HuH-7.5 (cell line): ENCODE measurements at regions not wholly inside any gene's neighbourhood (a gene's known extent, or its start where the extent isn't known, plus 50 kb on each side); places are given as distances from the start of the nearest gene placed in this dataset.
A peak's percentile ranks its signal among the peaks of the same experiment; 100 is the strongest.

Experiments used
- DNase-seq: peaks from one replicate; pipeline ENCODE4 v3.0.0; 2011; ENCODE audit warnings: low spot score

DNA sequence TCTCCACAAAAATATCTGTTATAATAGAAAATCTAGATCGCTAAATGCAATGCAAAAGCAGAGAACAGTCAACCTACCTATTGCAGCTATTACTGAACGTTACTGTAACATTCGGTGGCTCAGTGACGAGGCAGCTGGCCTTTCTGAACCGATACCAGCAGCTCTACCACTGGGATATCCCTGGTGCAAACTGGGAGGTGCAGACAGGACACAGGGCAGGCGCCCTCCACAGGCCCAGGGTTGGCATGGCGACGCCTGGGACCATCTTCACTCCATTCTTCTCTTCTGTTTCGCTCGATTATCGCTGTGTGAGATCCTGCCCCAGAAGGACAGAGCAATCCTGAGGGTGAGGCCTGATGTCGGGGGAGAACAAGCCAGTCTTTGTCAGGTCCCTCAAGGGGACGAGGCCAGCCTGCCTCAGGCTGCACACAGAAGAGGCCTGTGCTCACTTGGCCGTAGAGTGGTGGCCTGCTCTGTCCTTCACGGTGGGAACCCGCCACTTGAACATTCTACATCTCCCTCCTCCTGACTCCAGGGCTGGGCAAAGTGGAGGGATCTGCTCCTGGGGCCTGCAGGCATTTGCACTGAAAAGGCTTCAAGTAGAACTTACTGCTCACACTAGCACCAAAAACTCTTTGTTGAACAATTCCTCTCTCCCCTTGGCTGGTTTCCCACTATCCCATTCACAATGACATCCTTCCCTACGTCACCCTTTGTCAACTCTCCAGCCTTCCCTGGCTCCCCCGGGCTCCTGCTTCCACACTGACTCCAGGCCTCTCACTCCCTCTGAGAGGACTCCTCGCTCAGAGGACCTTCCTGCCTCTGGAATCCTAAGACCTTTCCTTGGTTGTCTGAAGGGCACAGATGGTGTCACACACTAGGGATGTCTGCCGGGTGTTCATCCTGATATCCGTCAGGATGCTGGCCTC, 49.7 kb downstream of the CYRIA start:
- DNase-seq: no peak

DNA sequence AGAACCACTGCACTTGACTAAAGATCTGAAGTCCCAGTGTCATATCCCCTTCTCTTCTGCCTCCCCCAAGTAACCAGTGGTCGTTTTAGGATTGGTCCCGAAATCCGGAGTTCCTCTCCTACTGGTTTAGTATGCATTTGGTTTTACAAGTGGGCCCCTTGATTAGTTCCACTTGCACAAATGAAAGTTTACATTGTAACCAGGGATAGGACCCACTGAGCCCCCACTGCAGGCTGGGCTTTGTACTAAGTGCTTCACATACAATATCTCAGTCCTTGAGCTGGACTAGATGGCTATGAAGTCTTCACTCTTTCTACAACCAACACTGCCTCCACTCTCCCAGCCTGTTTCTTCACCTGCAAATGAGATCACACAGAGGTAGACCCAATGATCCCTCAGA, 50.4 kb downstream of the CYRIA start:
- DNase-seq: no peak

- peak; percentile 36 for DNase-seq
Measured at GRCh38 chr2:16614314-16614860, 51.2 kb downstream of the CYRIA start.

DNA sequence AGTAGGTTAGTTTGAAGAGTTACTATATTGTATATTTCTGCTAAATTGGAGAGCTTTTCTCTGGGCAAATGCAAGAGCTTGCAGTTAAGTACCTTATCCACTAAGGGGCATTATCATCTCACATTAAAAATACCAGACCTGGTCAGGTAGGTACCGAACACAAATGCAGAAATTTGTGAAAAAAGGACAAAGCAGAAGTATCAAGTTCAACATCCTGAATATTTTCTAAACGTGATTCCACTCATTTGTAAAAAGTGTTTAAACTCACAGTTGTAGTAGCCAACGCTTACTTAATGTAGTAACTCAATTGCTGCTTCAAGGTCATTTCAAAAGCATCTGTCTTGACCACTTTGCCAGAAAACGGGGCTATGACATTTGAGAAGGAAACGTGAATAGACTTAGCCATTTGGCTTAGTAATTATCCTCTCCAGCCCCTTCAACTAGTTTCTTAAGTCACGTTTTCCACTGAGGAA, 52.1 kb downstream of the CYRIA start:
- DNase-seq: peak; percentile 21

- no peak for DNase-seq
Measured at GRCh38 chr2:16612490-16612889, 53.1 kb downstream of the CYRIA start.

- DNase-seq: no peak
Measured at GRCh38 chr2:16609786-16610185, 55.8 kb downstream of the CYRIA start.

DNA sequence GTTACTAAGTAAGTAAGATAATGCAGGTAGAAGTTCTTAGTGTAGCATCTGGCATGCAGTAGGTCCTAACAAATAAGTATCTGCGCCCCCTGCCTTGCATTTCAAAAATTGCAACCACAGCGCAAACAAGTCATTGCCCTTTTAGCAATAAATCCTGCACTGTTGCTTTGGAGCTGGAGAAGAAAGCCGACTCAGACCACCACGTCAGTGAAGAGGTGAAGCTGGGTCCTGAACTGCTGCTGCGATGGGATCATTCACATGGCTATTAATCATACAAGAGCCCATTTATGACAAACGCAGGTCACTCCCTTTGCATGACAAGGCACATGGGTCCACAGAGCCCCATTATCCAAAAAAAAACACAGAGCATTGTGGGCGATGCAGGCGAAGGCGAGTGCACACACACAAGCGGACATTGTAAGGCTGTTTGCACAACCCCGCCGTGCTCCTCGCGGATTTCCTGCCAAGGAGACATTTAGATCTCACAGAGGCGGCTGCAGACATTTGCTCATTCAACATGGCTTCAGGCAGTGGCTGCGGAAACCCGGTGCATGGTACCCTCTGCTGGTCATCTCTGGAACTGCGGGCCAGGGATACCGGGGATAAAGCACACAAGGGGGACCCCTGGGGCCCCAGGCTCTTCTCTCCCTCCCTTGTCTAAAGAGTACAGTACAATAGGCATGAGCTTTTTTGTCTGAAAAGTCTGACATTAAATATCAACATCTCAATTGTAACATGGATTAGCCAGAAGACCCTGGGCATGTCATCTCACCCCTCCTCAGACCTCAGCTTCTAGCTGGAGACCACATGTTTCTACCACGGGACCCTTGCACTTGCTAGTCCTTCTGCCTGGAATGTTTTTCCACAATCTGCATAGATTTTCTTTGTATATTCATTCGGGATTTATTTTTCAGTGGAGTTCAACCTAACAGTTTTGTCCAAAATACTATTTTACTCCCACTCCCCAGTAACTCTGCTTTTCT, 56.7 kb downstream of the CYRIA start:
- DNase-seq: peak; percentile 65

DNA sequence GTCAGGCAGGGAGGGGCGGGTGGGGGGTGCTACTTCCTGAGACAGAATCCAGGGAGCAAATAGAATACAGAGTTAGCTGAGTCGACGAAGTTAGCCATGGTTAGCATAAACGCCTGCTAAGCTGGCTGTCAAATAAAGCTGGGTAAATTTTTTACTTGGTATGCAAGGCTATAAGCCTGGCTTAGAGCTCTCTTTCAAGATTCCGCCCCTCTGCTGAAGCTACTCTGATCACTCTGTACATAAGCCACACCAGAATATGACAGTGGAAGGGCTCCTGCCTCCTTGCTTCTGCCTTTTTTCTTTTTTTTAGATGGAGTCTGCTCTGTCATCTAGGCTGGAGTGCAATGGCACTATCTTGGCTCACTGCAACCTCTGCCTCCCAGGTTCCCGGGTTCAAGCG, 58.3 kb downstream of the CYRIA start:
- no peak for DNase-seq

DNA sequence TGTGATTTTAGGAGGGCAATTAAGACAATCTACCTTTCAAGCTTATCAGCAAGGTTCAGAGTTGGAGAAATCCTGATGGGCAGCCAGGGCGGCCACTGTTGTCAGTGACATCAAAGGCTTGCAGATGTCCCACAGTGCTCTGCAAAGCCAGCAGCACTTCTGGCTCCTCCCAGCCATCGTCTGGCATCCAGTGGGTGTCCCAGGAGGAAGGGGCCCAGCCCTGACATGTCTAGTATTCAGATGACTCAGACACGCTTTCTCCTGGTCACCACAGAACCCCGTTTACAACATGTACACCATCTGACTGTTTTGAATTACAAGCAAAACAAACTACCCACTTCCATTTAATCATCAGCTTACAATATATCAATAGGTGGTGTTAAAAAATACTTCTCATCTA, 61.4 kb downstream of the CYRIA start:
- DNase-seq: no peak

- no peak for DNase-seq
Measured at GRCh38 chr2:16591370-16591933, 74.2 kb downstream of the CYRIA start.

DNA sequence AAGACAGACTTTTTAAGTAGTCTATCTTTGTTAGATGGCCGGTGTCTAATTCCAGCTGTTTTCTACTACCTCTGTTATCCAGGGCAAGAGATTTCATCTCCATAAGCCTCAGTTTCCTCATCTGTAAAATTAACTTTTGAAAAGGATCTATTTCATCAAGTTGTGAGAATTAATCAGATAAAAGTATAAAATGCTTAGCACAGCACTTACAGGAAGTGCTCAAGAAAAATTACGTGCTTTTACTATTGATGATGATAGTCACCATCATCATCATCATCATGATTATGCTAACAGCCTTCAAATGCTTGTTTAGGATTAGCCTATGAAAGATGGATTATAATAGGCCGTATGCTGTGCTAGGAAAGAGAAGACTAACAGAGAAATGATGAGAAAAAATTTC, 76.2 kb downstream of the CYRIA start:
- no peak for DNase-seq

- DNase-seq: no peak
Measured at GRCh38 chr2:16588565-16588964, 77.1 kb downstream of the CYRIA start.

GRCh38 chr2:16587601-16588000, 78.0 kb downstream of the CYRIA start:
- no peak for DNase-seq

GRCh38 chr2:16584824-16585540, 80.7 kb downstream of the CYRIA start:
- DNase-seq: no peak

GRCh38 chr2:16584084-16584483, 81.5 kb downstream of the CYRIA start:
- no peak for DNase-seq

- no peak for DNase-seq
Measured at GRCh38 chr2:16581241-16581640, 84.4 kb downstream of the CYRIA start.

GRCh38 chr2:16578081-16578480, 87.6 kb downstream of the CYRIA start:
- DNase-seq: no peak

DNA sequence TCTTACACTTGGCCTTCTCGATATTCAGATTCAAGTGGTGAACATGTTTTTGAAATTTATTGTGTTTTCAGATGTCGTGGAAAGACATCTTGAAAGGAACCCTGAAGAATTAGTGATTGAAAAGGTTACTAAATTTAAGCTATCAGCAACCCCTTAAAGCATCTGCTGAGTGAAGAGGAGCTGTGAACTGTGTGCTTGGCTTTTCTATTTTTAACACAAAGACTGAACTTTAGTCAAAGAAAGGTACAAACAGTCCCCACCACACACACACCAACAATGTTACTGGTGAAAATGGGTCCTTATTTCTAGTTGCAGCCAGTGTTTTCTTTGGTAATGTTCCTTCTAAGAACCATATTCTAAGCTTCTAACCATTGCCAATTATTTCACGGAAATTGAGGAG, 95.1 kb downstream of the CYRIA start:
- no peak for DNase-seq

- DNase-seq: no peak
Measured at GRCh38 chr2:16568998-16569784, 96.4 kb downstream of the CYRIA start.

DNA sequence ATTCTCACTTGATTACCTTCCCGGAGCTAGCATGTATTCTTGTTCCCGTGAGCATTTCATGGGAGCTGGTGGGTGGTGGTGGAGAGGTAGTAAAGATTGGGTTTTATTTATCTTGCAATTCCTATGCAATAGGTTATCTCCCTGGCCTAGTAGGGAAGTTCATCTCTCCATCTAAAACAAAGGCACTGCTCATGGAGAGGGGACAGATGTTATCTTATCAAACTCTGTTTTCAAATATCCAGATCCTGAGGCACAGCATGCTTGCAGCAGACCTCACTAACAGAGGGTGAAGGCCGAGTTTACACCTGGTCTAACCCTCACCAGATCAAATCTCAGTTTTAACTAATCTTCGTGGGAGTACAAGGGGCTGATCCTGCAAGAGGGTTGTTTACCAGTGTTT, 98.9 kb downstream of the CYRIA start:
- DNase-seq: no peak

- no peak for DNase-seq
Measured at GRCh38 chr2:16565481-16565880, 100.2 kb downstream of the CYRIA start.
